ENCODE measurements at regions not wholly inside any gene's neighbourhood (a gene's known extent, or its start where the extent isn't known, plus 50 kb on each side); places are given as distances from the start of the nearest gene placed in this dataset.

DNA sequence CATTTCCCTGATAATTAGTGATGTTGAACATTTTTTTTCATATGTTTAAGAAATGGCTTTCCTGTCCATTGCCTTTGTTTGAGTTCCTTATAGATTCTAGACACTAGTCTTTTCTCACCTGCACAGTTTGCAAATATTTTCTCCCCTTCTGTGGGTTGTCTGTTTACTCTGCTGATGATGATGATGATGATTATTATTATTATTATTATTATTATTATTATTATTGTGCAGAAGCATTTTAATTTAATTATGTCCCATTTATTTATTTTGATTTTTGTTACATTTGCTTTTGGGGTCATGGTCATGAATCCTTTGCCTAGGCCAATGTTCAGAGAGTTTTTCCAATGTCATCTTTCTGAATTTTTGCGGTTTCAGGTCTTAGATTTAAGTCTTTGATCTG, 492.5 kb upstream of the TSHZ3 start:
- H3K27me3 ChIP-seq = no peaks in the 10 kb centered on the region
- no peaks in the 10 kb centered on the region for H3K36me3 ChIP-seq
- ATAC-seq (ENCODE audit: low FRiP score in 2 of 2) = no peak
- TF ChIP-seq, protein P1, sequence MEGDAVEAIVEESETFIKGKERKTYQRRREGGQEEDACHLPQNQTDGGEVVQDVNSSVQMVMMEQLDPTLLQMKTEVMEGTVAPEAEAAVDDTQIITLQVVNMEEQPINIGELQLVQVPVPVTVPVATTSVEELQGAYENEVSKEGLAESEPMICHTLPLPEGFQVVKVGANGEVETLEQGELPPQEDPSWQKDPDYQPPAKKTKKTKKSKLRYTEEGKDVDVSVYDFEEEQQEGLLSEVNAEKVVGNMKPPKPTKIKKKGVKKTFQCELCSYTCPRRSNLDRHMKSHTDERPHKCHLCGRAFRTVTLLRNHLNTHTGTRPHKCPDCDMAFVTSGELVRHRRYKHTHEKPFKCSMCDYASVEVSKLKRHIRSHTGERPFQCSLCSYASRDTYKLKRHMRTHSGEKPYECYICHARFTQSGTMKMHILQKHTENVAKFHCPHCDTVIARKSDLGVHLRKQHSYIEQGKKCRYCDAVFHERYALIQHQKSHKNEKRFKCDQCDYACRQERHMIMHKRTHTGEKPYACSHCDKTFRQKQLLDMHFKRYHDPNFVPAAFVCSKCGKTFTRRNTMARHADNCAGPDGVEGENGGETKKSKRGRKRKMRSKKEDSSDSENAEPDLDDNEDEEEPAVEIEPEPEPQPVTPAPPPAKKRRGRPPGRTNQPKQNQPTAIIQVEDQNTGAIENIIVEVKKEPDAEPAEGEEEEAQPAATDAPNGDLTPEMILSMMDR (IDR thresholded peaks at IDR 0.05) = no peak
- TF ChIP-seq POLR2A (IDR thresholded peaks at IDR 0.05) = no peak
- no peak for TF ChIP-seq POLR2AphosphoS5 (IDR thresholded peaks at IDR 0.05)
- no peak for TF ChIP-seq EP300 (IDR thresholded peaks at IDR 0.05)
- H3K4me3 ChIP-seq = no peak overlapping the region
- WGBS, 2 donors = 88 to 100% methylated on average over 1 of the region's 1 CpG
- no peak for DNase-seq
- H3K27ac ChIP-seq = no peak overlapping the region
- peaks cover 0 to 3% (median 0%) of the 10 kb centered on the region in 4 donors for H3K9me3 ChIP-seq
- no peaks in the 10 kb centered on the region for H3K4me1 ChIP-seq

DNA sequence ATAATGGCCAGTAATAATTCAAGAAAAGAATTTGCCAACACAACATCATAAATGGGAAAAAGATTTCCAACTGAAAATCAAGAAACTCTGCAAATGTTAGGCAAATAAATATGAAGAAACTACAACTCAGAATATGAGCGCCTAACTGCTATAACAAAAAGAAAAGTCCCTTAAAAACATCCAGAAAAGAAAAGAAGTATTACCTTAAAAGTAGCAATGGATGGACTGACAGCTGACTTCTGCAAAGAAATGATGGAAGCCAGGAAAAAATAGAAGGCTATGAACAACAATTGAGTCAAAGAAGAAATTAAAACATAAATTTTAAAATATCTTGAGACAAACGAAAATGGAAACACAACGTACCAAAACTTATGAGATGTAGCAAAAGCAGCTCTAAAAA, 482.3 kb upstream of the ZNF507 start:
- TF ChIP-seq EP300 (IDR thresholded peaks at IDR 0.05) (no peak), POLR2A (IDR thresholded peaks at IDR 0.05) (no peak), POLR2AphosphoS5 (IDR thresholded peaks at IDR 0.05) (no peak)
- TF ChIP-seq, protein P1 (IDR thresholded peaks at IDR 0.05) = no peak
- Histone ChIP-seq H3K36me3 (no peaks in the 10 kb centered on the region), H3K27ac (no peak overlapping the region), H3K4me3 (no peak overlapping the region), H3K9me3 (peaks cover 0 to 18% (median 7%) of the 10 kb centered on the region in 4 donors), H3K4me1 (no peaks in the 10 kb centered on the region), H3K27me3 (no peaks in the 10 kb centered on the region)
- no peak for ATAC-seq (ENCODE audit: low FRiP score in 2 of 2)
- 84 to 88% methylated on average over 3 of the region's 3 CpGs for WGBS, 2 donors
- DNase-seq = no peak

DNA sequence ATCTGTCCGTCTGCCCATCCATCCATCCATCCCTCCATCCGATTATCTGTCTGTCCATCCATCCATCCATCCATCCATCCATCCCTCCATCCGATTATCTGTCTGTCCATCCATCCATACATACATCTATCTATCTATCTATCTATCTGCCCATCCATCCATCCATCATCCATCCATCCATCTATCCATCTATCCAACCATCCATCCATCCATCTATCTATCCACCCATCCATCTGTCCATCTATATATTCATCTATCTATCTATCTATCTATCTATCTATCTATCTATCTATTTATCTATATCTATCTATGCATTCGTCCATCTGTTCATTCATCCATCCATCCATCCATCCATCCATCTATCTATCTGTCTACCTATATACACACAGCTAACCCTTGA, 471.1 kb upstream of the ZNF507 start:
- Histone ChIP-seq H3K4me1 (no peaks in the 10 kb centered on the region), H3K27me3 (no peaks in the 10 kb centered on the region), H3K27ac (no peak overlapping the region), H3K4me3 (no peak overlapping the region), H3K9me3 (no peaks in the 10 kb centered on the region), H3K36me3 (no peaks in the 10 kb centered on the region)
- ATAC-seq (ENCODE audit: low FRiP score in 2 of 2) (no peak), DNase-seq (no peak)
- no peak for TF ChIP-seq POLR2A (IDR thresholded peaks at IDR 0.05)
- no peak for TF ChIP-seq EP300 (IDR thresholded peaks at IDR 0.05)
- no peak for TF ChIP-seq POLR2AphosphoS5 (IDR thresholded peaks at IDR 0.05)
- TF ChIP-seq, protein P1 (IDR thresholded peaks at IDR 0.05) = no peak
- WGBS, 2 donors = 86 to 89% methylated on average over 4 of the region's 4 CpGs

DNA sequence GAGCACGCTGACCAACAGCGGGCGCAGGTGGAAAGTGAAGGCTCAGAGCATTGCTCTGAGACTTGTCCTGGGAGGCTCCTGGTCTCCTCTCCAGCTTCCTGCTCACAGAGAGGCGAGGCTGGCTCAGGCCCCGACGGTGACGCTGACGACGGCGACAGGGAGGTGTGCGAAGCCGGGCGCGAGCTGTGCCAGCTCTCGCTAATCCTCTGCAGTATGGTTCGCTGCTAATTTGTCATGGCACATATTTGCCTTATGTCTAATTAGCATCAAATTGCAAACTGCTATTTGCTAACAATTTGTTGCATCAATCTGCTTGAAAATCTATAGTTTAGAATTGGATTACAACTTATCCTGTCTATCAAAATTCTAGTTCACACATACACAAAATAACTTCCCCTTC, 469.8 kb upstream of the ZNF507 start:
- 88 to 95% methylated on average over 16 of the region's 16 CpGs for WGBS, 2 donors
- Histone ChIP-seq H3K4me1 (no peaks in the 10 kb centered on the region), H3K27me3 (no peaks in the 10 kb centered on the region), H3K27ac (no peak overlapping the region), H3K36me3 (no peaks in the 10 kb centered on the region), H3K4me3 (no peak overlapping the region), H3K9me3 (no peaks in the 10 kb centered on the region)
- no peak for ATAC-seq (ENCODE audit: low FRiP score in 2 of 2)
- TF ChIP-seq POLR2AphosphoS5 (IDR thresholded peaks at IDR 0.05) (no peak), POLR2A (IDR thresholded peaks at IDR 0.05) (no peak), EP300 (IDR thresholded peaks at IDR 0.05) (no peak)
- TF ChIP-seq, protein P1 (IDR thresholded peaks at IDR 0.05) = no peak
- peak in 1 of 2 donors; percentile 64 for DNase-seq

DNA sequence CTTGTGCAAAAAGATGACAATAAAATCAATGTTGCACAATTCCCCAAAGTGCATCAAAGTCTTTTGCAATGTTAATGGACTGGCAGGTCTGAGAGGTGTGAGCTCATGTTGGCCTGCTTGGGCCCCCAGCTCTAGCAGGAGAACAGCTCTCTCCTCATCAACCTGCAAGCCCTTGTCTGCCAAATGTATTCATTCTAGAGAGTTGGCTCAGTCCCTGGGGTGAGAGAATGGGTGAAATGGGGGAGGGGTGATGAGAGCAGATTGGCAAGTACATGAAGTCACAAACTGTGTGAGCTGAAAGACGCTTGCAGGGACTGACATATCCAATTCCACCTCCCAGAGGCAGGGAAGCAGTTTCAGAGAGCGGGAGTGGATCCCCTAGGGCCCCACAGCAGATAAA, 465.1 kb upstream of the ZNF507 start:
- H3K36me3 ChIP-seq = no peaks in the 10 kb centered on the region
- WGBS, 2 donors = 62 to 84% methylated on average over 2 of the region's 2 CpGs
- no peaks in the 10 kb centered on the region for H3K27me3 ChIP-seq
- DNase-seq (no peak), ATAC-seq (ENCODE audit: low FRiP score in 2 of 2) (no peak)
- H3K4me1 ChIP-seq = no peaks in the 10 kb centered on the region
- no peak overlapping the region for H3K27ac ChIP-seq
- no peak for TF ChIP-seq POLR2AphosphoS5 (IDR thresholded peaks at IDR 0.05)
- no peak for TF ChIP-seq EP300 (IDR thresholded peaks at IDR 0.05)
- TF ChIP-seq POLR2A (IDR thresholded peaks at IDR 0.05) = no peak
- TF ChIP-seq, protein P1 (IDR thresholded peaks at IDR 0.05) = no peak
- H3K4me3 ChIP-seq = no peak overlapping the region
- H3K9me3 ChIP-seq = no peaks in the 10 kb centered on the region

Data from upper lobe of left lung (tissue), 6 donors.